Inflammatory macrophage treated with lipopolysaccharide for 1 hour (primary cell): ENCODE measurements at regions not wholly inside any gene's neighbourhood (a gene's known extent, or its start where the extent isn't known, plus 50 kb on each side); places are given as distances from the start of the nearest gene placed in this dataset.
"Not testable (repeated sequence)": the region's sequence is repeated elsewhere in the genome, so short reads cannot be mapped to it uniquely, and the experiment has no call there.

ENCODE experiments used
- DNase-seq, 2 donors: peaks; one replicate each; pipeline ENCODE4 v3.0.0-alpha.2; 2020 to 2022

DNA sequence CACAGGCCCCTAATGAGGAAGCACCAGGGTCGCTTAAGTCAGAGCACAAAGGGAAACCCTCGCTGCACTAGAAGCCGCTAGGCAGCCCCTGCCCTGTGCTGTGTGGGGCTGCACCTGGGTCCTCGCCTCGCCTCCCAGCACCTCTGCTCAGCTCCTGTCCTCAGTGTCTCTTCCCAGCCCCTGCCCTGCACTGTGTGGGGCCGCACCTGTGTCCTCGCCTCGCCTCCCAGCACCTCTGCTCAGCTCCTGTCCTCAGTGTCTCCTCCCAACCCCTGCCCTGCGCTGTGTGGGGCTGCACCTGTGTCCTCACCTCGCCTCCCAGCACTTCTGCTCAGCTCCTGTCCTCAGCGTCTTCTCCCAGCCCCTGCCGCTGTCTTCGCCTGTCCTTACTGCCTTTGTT, 342.8 kb downstream of the EIPR1 start:
- no peak for DNase-seq

DNA sequence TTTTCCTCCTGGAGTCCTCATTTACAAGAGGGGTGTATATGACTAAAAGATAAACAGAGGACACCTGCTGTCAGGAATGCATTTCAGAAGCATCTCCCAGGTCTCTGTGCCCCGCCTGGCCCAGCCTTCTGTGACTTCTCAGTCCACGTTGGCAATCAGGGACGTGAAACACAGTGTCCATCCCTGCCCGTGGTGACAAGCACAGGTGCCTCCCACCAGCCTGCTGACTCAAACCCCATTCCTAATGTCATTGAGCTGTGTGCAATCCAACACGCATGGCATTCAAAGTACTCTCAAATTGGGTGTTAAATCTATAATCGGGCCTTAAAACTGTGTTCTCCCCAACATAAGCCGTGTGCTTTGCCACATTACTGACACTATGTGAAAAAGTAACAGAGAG, 343.2 kb downstream of the EIPR1 start:
- DNase-seq, result no peak

DNA sequence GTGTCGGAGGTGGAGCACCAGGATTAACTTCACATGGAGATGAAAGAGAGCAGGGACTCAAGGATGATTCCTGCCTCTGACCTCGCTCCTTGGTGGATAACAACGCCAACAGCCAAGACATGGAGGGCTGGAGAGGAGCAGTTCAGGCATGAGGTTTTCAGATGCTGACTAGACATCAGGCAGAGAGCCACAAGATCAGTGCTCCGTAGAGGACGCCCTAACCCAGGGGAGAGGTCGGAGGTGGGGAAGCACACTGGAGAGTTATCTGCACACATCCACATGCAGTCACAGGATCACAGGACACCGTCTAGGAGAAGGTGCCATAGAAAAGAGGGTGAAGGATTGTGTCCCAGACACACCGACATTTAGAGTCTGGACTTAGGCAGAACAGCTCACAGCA, 344.3 kb downstream of the EIPR1 start:
- no peak for DNase-seq

DNA sequence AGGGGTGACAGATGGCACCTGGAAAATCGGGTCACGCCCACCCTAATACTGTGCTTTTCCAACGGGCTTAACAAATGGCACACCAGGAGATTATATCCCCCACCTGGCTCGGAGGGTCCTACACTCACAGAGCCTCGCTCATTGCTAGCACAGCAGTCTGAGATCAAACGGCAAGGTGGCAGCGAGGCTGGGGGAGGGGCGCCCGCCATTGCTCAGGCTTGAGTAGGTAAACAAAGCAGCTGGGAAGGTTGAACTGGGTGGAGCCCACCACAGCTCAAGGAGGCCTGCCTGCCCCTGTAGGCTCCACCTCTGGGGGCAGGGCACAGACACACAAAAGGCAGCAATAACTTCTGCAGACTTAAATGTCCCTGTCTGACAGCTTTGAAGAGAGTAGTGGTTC, 346.8 kb downstream of the EIPR1 start:
- DNase-seq, result not testable (repeated sequence)

DNA sequence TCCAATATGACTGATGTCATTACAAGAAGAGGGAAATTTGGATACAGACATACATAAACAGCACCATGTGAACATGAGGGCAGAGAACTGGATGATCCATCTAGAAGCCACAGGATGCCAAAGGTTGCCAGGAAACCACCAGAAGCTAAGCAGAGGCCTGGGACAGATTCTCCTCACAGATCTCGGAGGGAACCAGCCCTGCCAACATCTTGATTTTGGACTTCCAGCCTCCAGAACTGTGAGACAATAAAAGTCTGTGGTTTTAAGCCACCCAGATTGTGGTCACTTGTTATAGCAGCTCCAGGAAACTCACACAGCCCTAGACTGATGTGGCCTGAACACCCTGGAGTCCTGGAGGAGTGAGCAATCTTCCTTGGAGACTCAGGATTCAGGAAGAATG, 351.6 kb downstream of the EIPR1 start:
- no peak for DNase-seq

DNA sequence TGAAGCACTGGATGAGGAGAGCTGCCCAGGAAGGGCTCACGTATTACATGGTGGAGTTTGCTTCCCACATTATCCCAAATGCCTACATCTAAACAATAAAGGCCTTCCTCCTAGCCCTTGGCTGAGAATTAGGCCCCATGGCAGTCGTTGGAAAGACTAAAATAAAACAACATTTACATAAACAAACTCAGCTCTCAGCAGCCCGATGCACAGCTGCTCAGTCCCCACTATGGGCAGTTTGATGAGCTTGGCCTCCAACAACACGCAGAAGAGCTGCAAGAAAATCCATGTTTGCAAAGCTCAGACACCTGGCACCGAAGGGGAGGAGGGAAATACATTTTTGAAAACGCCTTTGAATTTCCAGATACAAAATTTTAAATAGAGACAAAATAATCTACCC, 352.4 kb downstream of the EIPR1 start:
- no peak for DNase-seq

DNA sequence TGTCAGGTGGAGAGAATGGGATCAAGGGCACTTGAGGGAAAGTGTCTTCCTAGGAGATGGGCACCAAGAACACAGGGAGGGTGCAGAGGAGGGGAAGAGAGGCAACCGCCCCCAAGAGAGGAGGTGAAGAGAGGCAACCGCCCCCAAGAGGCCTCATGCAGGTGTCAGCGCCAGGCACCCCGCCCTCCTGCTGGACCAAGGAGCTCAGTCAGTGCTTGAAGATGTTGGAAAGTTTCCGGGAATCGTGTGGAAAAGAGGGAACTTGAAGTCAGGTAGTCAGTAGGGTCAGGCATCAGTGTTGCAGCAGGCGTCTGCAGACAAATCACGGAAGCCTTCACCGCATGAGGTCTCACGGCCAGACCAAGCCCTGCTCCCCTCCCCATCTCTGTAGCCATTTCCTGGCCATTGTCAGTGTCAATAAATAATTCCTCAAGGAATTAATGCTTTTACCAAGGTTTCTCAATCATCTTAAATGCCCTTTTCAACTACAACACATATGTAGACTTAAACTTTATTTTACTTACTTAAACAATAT, 353.1 kb downstream of the EIPR1 start:
- no peak for DNase-seq

DNA sequence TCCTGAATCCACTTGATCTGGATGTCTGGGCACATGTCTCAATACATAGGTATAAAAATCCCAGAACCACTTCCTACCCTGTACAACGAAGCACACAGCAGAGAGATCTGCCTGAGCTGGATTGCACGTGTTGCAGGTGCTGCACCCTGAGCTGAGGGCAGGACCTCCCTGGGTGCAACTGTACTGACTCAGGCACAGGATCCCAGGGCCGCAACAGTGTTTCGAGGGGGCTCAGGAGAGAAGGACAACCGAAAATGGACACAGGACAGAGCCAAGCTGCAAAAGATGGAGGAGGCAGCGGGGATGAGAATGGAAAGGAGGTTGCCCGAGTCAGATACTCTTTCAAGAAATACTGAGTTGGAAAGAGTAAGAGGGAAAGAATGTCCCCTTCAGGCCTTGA, 354.1 kb downstream of the EIPR1 start:
- DNase-seq, result no peak

DNA sequence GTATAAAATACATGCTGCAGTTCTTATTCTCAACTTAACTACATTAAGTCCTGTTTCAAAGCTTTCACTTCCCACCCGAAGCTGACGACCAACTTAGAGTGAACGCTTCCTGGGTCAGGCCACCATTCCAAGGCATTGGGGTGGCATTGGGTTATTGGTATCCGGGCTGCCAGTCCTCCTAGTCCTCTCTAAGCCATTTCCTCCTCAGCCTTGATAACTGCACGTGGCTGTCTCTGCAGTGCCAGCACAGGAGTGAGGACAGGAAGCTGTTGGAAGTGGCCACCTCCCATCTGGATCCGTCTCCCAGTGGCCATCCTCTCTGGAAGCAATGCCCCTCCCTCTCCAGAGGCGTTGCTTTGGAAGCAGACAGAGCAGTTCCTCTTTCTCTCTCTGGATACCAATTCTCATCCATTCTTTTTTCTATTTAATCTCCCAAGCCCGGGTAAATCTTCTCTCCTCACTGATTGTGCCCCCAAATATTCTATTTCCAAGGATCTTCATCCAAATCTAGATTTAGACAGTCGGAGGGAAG, 354.7 kb downstream of the EIPR1 start:
- no peak for DNase-seq

DNA sequence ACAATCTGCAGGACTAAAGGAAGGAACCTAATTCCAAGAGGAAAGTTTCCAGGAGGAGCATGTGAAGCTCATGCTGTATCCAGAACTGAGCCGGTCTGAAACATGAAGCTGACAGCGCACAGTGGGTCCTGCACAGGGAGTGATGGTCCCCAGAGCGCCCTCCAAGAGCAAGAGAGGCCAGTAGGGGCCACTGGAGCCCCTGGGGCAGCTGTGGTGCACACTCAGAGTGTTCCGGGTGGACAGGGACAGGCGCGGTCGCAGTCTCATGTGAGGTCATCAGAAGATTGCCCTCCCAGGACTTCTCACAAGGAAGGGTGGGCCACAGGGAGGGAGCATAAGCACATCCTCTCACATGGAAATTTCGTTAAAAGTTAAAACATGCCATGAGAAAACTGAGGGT, 355.9 kb downstream of the EIPR1 start:
- no peak for DNase-seq

DNA sequence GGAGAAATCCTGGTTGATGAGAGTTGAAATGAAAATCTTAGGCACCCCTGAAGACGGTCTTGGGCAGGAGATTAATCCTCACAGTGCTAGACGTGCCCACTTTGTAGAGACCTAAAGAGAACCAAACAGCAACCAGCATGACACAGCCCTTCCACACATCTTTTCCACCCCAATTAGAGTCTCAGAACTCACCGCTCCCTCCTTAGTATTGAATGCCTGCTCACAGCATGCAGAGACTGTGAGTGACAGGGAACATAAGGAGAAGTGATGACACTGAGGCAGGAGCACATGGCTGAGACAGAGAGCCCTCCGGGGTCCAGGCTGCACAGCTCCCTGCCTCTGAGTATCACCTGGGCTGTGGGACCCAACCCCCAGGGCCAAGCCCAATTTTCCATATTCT, 367.6 kb downstream of the EIPR1 start:
- no peak for DNase-seq

DNA sequence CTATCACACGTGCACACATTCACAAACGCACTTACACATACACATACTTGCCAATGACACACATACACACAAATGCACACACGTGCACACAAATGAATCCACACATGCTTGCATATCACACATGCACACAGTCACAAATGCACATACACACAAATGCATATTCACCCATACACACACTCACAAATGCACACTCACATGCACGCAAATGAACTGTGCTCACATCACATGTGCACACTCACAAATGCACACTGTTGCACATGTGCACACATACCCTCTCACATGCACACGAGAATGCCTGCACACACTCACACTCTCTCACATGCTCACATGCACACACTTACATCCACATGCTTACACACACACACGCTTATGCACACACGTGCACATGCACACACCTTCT, 368.1 kb downstream of the EIPR1 start:
- no peak for DNase-seq

DNA sequence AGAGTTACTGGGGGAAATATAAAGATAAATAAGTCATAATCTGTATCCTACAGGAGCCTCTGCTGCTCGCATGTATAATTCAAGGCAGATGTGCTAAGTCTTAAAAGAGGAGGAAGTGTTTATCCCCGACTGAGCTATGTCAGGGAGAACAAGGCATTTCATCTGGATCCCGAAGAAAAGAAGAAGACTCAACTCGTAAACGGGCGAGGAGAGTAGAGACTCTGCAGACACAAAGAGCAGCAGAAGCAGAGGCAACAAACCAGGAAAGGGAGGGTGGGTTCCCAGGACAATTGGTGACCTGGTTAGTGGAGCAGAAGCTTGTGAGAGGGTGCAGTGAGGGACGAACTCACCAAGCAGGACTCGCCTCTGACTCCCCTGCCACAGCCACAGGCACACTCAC, 368.6 kb downstream of the EIPR1 start:
- no peak for DNase-seq

DNA sequence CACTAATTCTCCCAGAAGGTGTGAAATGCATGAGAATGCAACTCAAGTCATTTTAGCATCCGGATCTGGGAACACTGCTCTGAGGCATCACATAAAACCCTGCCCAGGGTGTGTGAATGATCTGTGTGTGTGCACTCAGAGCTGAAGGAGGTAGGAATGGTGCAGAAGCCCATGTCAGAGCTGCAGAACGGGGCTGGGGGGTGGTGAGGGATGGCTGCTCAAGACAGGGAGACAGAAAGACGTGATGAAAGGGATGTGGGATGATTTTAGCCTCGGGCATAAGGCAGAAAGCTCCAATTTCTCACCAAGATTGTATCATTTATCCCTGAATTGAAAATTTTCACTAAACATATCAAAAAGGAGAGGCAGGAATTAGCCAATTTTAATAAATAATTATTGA, 369.1 kb downstream of the EIPR1 start:
- DNase-seq, result no peak

DNA sequence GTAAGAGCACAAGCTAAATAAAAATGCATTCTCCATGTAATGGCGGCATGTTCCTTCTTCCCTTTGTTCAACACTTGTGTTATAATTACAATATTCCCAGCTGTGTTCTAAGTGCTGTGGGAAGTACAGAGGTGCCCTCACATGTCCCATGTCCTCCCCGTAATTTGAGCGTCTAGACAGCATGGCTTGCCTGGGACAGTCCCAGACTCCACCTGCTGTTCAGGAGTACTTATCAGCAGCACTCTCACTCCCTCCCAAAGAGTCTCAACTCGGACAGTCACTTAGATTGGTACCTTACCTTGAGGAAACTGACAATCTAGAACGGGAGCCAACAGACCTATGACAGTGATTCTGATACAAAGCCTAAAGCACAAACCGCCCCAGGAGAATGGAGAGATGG, 370.5 kb downstream of the EIPR1 start:
- DNase-seq, result no peak

DNA sequence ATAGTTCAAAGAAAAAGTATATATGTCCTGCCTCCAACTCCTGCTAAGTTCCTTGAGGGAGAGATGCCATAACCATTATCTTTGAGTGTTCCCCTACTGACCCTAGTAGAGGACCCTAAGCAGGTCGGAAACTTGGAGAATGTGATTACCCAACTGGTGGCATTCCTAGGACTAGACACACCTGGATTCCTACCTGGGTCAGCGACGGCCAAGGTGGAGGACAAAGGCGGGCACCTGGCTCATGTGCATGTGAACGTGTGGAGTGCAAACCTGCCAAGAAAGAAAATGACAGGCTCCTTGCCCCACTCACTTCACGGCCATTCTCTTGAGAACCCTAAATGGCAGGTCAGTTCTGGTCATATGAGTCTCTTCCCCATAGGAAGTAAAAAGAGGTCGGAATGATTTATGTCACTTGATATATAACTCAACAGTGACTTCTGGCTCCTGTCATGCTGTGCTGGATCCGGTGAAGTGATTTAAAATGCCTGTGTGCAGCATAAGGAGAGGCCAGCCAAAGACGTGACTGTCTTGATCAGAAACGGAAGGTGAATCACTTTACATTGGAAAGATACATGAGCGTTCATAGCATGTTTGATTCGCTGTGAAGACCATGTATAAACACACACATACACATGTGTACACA, 371.6 kb downstream of the EIPR1 start:
- no peak for DNase-seq

DNA sequence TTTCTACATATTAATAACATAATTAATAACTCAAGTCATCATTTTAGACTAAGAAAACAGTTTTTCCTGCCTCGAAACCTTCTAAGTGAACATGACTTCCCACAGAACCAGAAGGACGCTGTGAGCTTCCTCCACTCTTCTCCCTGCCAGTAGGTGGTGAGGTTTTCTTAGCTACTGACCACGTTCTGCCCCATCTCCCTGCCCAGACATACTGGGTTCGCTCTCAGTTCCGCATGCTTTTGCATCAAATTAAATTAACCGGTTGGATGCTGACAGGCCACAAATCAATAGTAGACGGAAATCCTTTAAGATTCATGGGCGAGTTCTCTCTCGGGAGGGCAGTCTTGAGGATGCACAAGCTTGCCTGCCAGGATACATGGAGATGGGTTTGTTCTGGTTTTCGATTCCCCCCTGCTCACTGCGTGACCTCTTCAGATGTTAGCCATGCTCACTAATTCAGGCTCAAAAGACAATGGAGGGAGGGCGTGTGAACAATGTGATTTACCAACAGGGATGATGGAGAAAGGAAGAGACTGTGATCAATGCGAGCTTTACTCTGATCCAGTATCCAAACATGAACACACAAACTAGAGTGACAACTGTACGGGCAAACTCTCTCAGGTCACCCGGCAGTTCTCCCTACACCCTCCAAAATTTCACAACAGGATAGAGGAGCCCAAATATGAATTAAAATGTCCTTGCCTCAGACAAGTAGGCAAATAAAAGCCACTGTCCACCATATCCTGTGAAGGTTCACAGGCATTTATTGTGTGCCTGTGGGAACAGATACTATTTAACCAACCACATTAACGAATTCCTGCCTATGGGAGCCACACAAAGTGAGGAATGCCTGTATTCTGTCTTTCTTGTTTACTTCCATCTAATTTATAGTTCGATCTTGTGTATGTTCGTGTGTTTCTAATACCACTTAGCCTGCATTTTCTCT, 375.7 kb downstream of the EIPR1 start:
- DNase-seq, result no peak

DNA sequence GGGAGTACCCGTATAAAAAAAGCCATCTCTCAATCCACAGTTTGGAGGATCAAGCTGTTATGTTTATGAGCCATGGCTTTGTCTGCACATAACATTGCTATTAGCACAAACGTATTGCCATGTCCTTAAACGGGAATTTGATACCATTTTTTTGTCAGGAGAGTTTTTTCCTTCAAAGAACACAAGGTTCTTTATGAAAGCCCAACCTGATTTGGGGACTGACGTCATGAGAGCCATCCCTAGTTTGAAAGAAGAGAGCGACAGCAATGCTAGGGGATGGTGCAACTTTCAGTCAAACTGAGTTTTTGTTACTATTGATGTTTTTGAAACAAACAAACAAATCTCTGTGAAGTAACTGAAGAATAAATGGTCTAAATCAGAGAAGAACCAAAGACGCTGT, 376.6 kb downstream of the EIPR1 start:
- DNase-seq, result no peak

DNA sequence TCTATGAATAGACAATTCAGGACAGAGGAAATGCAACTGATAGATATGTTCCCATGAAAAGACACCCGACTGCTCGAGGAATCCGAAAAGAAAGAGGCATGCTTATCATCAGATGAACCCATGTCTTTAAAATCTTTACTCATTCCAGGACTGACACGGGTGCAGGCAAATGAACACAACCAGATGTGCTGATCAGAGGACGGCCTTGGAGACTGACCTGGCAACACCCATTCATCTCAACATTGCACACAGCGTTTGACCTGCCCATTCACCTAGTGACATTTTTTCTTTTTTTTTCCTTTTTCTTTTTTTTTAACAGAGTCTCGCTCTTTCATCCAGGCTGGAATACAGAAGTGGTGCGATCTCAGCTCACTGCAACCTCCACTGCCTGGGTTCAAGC, 377.5 kb downstream of the EIPR1 start:
- DNase-seq, result no peak

DNA sequence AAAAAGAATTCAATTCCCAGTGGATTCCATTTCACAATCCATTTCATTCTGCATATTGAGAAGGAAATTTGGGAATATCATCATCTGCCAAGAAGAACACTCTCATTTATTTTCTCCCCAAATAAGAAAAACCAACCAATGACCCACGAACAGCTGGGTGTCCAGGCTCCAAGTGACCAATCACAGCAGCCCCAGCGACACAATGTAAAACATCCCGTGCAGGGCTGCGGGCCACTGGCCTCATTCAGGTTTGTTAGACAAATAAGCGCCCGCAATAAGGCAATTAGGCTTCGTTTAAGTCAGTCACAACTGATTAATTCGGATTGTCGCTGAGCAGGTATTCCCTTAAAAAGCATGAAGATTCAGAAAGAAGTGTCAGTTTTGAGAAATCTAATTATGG, 378.6 kb downstream of the EIPR1 start:
- DNase-seq, result no peak

DNA sequence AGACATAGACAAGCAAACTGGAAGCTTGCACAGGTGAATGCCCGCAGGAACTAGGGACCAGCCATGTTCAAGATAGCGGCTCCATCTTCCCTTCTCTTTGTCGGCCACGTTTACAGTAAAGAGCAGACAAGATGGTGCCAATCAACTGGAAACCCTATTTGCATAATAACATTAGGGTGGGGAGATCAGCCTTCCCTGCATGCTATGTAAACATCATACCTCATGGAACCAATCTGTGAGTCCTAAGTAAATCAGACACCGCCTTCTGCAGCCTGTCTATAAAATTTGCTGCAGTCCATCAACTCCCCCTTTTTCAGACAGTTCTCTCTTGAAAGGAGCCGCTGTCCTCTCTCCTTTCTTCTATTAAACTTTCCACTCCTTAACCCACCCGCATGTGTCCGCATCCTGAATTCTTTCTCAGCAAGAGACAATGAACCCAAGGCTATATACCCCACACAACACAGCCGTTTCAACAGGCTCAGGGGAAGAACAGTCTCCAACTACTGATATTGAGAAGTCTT, 384.4 kb downstream of the EIPR1 start:
- no peak for DNase-seq

DNA sequence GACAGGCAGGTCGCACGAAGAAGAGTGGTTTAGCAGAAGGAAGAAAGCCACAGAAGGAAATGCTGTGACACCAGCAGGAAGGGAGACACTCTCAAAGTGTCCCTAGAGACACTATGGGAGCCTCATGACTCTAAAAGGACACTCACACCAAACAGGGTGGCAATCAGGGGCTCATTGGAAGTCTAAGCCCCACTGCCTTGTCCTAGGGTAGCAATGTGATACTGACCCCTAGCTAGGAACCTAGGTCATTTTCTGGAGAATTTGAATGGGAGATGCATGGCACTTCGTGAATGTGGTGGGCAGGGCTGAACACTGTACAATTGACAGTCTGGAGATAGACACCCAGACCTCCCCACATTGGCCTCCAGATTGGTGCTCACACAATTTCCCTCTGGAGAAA, 385.0 kb downstream of the EIPR1 start:
- no peak for DNase-seq

DNA sequence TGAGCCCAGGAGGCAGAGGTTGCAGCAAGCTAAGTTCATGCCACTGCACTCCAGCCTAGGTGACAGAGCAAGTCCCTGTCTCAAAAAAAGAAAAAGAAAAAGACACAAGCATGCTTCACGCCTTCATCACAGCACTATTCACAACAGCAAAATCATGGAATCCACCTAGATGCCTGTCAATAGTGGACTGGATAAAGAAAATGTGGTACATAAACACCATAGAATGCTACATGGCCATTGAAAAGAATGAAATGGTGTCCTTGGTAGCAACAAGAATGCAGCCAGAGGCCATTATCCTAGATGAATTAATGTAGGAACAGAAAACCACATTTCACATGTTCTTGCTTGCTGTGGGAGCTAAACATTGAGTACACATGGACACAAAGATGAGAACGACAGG, 392.6 kb downstream of the EIPR1 start:
- no peak for DNase-seq

DNA sequence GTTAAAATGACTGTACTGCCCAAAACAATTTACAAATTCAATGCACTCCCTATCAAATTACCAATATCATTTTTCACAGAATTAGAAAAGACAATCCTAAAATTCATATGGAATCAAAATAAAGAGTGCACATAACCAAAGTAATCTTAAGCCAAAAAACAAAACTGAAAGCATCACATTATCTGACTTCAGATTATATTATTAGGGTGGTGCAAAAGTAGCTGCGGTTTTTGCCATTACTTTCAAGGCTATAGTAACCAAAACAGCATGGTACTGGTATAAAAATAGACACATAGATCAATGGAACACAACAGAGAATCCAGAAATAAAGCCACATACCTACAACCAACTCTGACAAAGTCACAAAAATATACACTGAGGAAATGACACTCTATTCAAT, 396.6 kb downstream of the EIPR1 start:
- DNase-seq, result no peak
